Kidney (tissue), 13 donors: ENCODE measurements at regions not wholly inside any gene's neighbourhood (a gene's known extent, or its start where the extent isn't known, plus 50 kb on each side); places are given as distances from the start of the nearest gene placed in this dataset.

Source experiments
- DNase-seq, 5 donors: peaks; one replicate each; pipeline ENCODE4 v3.0.0-alpha.2; 2013 to 2020
- FAIRE-seq: peaks from 2 replicates; lab custom pipeline; 2012; peaks lifted over from hg19 to GRCh38; lab: Jason Lieb, UNC
- H3K27ac ChIP-seq, 2 donors: one replicate each; pipeline ENCODE4 v1.7.0; 2013; ENCODE audit warnings: low read depth in 2 of 2, low read length in 2 of 2, inconsistent platforms in 1 of 2
- H3K27me3 ChIP-seq: one replicate; pipeline ENCODE4 v1.7.1; 2013; ENCODE audit warnings: low read length, inconsistent platforms; ENCODE audit not compliant: control insufficient read depth, insufficient read depth
- H3K36me3 ChIP-seq, 3 donors: one replicate each; pipeline versions ENCODE4 v1.7.0 to v1.7.1; 2013; ENCODE audit warnings: low read length in 3 of 3, control low read depth in 1 of 3, inconsistent platforms in 1 of 3; ENCODE audit not compliant: insufficient read depth in 3 of 3, control insufficient read depth in 2 of 3
- H3K4me1 ChIP-seq, 3 donors: one replicate each; pipeline versions ENCODE4 v1.7.0 to v1.7.1; 2013; ENCODE audit warnings: low read length in 3 of 3, inconsistent platforms in 1 of 3, low read depth in 1 of 3; ENCODE audit not compliant: control insufficient read depth in 2 of 3, insufficient read depth in 2 of 3
- H3K4me3 ChIP-seq, 3 donors: one replicate each; pipeline versions ENCODE4 v1.7.0 to v1.8.1; 2013; ENCODE audit warnings: low read length in 3 of 3, control low read depth in 1 of 3, inconsistent platforms in 1 of 3
- H3K9ac ChIP-seq, 3 donors: one replicate each; pipeline versions ENCODE4 v1.7.0 to v1.7.1; 2013; ENCODE audit warnings: low read length in 3 of 3, control low read depth in 1 of 3, inconsistent platforms in 1 of 3
- H3K9me3 ChIP-seq, 3 donors: one replicate each; pipeline versions ENCODE4 v1.7.0 to v1.7.1; 2013; ENCODE audit warnings: low read length in 3 of 3, control low read depth in 1 of 3, inconsistent platforms in 1 of 3; ENCODE audit not compliant: control insufficient read depth in 2 of 3, insufficient read depth in 1 of 3
- CTCF ChIP-seq: IDR thresholded peaks from 3 replicates; pipeline ENCODE4 v1.5.1; 2012; ENCODE audit warnings: mild to moderate bottlenecking, moderate library complexity, borderline replicate concordance; ENCODE audit not compliant: insufficient read depth; ENCODE audit errors: extremely low read depth
- intact Hi-C: fragments of 100-400 bp; cut with DNase I; formaldehyde crosslinking; loops from one replicate; pipeline ENCODE4 v1.11.1; 2022
- donor health status: control.
- donor health status: control.
- donor health status: control.
- donor health status: control.
- donor health status: control.
- donor health status: DM: yes; HTN: yes; CAD: no.
- donor health status: Normal renal cell carcinoma (clear cell type).

GRCh38 chr14:89540830-89541470 is 123.9 kb upstream of the FOXN3 start:
- no peak overlapping the region for H3K9ac ChIP-seq
- no peaks in the 10 kb centered on the region for H3K4me1 ChIP-seq
- H3K27me3 ChIP-seq: no peaks in the 10 kb centered on the region
- no peak overlapping the region for H3K27ac ChIP-seq
- intact Hi-C loops: no loop called here
- no peak for TF ChIP-seq CTCF
- H3K9me3 ChIP-seq: no peaks in the 10 kb centered on the region
- no peak overlapping the region for H3K4me3 ChIP-seq
- no peak for DNase-seq
- FAIRE-seq: no peak
- no peaks in the 10 kb centered on the region for H3K36me3 ChIP-seq

DNA sequence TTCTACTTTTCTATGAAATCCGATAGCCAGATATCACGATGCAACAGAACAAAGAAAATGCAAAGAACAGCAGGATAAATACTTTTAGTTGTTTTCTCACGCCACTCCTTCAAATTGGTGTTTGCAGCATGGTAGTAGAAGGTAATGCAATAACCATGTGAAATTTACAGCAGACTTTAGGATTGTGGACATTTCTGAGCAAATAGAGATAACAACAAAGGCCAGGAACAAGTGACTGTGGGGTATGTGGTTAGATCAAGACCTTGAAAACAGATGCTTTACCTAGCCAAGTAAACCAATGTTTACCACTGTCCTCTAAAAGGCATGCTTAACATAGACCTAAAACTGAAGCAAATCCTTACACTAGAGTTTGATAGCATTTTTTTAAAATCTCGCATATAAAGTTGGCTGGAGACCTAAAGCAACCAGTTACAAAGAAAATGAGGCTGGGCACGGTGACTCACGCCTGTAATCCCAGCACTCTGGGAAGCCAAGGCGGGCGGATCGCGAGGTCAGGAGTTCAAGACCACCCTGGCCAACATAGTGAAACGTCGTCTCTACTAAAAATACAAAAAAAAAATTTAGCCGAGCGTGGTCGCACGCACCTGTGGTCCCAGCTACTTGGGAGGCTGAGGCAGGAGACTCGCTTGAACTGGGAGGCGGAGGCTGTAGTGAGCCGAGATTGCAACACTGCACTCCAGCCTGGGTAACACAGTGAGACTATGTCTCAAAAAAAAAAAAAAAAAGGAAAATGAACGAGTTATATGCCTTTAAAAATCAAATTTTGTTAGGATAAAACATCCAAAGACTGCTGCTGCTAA is 123.2 kb upstream of the FOXN3 start:
- H3K27ac ChIP-seq: no peak overlapping the region

DNA sequence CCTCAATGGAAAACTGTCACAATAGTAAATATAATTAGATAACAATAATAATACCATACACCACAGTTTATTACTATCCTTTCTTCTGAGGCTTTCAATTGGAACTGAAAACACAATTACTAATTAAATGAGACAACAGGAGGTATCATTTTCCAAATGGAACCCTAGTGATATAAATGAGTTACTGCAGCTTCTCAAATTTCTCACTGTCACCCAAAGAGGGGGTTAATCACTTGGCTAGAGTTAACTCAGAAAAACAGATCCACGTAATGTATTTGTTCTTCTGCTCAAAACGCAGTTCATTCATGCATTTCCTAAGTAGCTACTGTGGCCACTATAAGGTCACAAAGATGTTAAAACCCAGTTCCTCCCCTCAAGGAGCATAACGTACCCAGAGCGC is 120.9 kb upstream of the FOXN3 start:
- Histone ChIP-seq H3K9ac (no peak overlapping the region), H3K27ac (no peak overlapping the region), H3K27me3 (no peaks in the 10 kb centered on the region), H3K4me1 (no peaks in the 10 kb centered on the region), H3K9me3 (no peaks in the 10 kb centered on the region), H3K36me3 (no peaks in the 10 kb centered on the region), H3K4me3 (no peak overlapping the region)
- FAIRE-seq (no peak), DNase-seq (no peak)
- no peak for TF ChIP-seq CTCF
- intact Hi-C loops: no loop called here

More for the DNA sequence above, 123.2 kb upstream of the FOXN3 start:
- intact Hi-C loops: no loop called here
- H3K36me3 ChIP-seq: no peaks in the 10 kb centered on the region
- no peak overlapping the region for H3K4me3 ChIP-seq
- H3K4me1 ChIP-seq: no peaks in the 10 kb centered on the region
- no peak for FAIRE-seq
- H3K27me3 ChIP-seq: no peaks in the 10 kb centered on the region
- TF ChIP-seq CTCF: no peak
- DNase-seq: no peak
- H3K9me3 ChIP-seq: no peaks in the 10 kb centered on the region
- H3K9ac ChIP-seq: no peak overlapping the region
